ENCODE measurements at regions not wholly inside any gene's neighbourhood (a gene's known extent, or its start where the extent isn't known, plus 50 kb on each side); places are given as distances from the start of the nearest gene placed in this dataset.

DNA sequence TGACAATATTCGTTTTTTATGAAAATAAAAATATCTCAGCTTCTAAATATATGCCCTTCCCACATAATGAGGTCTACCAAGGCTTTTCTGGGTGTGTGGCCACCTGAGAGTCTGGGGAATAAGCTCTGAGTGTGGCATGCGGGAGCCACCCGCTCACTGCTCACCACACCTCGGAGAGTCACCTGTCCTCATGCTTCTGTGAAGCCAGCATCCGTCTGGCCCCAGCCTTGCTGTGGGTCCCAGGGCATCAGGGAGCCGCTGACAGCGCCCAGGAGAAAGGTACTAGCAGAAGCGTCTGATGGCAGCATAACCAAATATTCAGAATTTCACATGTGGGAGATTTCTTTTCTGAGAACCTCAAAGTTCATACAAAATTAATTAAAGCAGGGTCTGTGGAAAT, 133.2 kb upstream of the IRX4 start:
- TF ChIP-seq ZFX (IDR thresholded peaks at IDR 0.05; ENCODE audit: borderline replicate concordance), result no peak
- TF ChIP-seq, protein P1, sequence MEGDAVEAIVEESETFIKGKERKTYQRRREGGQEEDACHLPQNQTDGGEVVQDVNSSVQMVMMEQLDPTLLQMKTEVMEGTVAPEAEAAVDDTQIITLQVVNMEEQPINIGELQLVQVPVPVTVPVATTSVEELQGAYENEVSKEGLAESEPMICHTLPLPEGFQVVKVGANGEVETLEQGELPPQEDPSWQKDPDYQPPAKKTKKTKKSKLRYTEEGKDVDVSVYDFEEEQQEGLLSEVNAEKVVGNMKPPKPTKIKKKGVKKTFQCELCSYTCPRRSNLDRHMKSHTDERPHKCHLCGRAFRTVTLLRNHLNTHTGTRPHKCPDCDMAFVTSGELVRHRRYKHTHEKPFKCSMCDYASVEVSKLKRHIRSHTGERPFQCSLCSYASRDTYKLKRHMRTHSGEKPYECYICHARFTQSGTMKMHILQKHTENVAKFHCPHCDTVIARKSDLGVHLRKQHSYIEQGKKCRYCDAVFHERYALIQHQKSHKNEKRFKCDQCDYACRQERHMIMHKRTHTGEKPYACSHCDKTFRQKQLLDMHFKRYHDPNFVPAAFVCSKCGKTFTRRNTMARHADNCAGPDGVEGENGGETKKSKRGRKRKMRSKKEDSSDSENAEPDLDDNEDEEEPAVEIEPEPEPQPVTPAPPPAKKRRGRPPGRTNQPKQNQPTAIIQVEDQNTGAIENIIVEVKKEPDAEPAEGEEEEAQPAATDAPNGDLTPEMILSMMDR (IDR thresholded peaks at IDR 0.05), result no peak
- H3K27ac ChIP-seq, result no peak overlapping the region

DNA sequence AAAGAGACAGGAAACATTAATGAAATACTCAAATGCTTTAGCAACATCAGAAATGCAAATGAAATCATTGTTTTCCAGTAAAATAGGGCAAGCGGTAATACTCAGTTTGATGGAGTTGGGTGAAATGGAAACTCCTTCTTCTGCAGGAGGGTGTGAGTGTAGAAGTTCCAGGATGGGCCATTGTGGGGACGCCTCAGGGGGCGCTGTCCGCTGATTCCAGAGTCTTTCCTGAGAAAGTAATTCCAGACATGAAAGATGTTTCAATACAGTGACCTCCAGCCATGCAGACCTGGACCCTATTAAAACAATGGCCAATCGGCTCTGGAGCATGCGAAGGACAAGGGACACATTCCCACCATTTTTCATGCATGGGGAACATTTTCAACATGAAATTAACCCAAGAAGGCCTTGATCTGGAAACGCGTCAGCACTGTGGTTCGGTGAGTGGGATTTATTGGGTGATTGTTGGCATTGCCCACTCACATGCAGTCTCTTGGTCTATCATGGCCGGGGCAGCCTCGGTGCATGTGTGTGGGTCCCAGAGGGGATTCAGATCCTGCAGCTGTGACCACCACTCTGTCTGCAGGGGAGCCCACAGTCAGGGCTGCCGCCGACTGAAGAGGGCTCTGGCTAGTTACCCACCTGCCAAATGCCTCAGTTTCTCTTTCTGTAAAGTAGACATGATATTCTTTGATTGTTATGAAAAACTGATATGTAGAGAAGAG, 132.6 kb upstream of the IRX4 start:
- TF ChIP-seq, protein P1 (IDR thresholded peaks at IDR 0.05), result no peak
- TF ChIP-seq ZFX (IDR thresholded peaks at IDR 0.05; ENCODE audit: borderline replicate concordance), result no peak
- H3K27ac ChIP-seq, result no peak overlapping the region

DNA sequence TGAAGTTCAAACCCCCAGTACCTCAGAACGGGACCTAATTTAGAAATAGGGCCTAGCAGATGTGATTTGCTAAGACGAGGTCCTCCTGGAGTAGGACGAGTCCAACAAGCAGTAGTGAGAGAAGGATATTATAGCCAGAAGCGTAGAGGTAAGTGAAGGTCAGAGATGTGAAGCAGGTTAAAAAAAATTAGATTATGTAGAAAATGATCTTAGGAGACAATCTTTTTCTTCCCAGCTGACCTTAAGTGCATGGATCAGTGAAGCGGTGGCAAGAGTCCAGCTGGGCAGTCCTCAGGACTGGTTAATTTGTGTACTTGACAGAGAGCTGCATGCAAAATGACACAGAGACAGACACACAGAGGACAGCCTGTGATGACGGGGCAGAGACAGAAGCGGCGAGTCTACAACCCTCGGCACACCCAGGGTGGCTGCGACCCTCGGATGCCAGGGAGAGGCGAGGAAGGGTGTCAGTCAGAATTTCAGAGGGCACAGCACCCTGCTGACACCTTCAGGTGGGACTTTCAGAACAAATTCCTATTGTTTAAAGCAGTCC, 131.4 kb upstream of the IRX4 start:
- H3K27ac ChIP-seq, result no peak overlapping the region
- TF ChIP-seq, protein P1 (IDR thresholded peaks at IDR 0.05), result no peak
- TF ChIP-seq ZFX (IDR thresholded peaks at IDR 0.05; ENCODE audit: borderline replicate concordance), result no peak

DNA sequence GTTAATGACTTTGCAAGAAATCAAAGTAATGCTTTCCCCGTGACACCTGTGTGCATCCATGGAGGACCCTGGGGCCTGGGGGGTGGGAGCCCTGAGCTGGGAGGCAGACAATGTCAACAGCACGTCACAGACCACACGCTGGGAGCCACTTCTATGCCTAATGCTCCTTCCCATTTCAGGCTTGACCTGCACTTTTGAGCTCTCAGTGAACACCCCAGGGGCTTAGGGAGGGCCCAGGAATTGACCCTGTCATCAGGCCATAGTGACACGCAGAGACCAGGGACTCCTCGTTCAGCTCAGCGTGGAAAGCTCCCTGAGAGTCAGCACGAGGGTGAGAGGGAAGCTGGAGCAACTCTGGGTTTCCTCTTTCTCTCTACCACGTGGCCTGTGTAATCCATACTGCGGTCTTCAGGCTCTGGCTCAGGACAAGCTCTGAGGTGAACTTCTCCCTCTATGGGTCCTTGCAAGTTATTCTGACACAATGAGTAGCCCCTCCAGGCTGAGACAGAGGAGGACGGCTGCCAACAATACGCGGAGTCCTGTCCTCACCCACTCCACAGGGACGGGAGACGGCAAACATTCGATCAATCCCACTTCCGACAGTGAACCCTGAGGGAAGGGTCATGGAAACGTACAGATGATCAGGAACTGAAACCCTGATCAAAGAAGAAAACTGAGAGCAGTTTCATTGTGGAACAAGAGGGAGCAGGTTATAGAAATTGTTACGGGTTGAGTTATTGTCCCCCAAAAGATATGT, 130.8 kb upstream of the IRX4 start:
- no peak for TF ChIP-seq ZFX (IDR thresholded peaks at IDR 0.05; ENCODE audit: borderline replicate concordance)
- TF ChIP-seq, protein P1 (IDR thresholded peaks at IDR 0.05), result no peak
- no peak overlapping the region for H3K27ac ChIP-seq

DNA sequence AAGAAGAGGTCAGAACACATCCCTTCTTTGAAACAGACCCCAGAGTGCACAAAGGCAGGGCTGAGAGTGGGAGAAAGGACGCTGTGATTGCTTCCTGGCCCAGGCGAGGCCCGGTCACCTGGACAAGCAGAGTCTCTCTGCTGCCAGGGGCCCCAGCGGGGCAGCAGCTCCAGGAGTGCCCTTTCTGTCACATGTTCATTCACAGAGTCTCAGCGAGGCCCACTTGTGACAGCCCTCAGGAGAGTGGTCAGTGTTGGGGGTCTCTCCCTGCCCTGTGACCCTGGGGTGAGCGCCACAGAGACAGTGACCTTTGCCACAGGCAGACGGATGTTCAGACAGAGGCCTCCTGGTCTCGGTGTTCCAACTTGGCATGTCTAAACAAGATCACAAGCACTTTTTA, 130.2 kb upstream of the IRX4 start:
- TF ChIP-seq, protein P1 (IDR thresholded peaks at IDR 0.05), result no peak
- no peak for TF ChIP-seq ZFX (IDR thresholded peaks at IDR 0.05; ENCODE audit: borderline replicate concordance)
- H3K27ac ChIP-seq, result no peak overlapping the region

DNA sequence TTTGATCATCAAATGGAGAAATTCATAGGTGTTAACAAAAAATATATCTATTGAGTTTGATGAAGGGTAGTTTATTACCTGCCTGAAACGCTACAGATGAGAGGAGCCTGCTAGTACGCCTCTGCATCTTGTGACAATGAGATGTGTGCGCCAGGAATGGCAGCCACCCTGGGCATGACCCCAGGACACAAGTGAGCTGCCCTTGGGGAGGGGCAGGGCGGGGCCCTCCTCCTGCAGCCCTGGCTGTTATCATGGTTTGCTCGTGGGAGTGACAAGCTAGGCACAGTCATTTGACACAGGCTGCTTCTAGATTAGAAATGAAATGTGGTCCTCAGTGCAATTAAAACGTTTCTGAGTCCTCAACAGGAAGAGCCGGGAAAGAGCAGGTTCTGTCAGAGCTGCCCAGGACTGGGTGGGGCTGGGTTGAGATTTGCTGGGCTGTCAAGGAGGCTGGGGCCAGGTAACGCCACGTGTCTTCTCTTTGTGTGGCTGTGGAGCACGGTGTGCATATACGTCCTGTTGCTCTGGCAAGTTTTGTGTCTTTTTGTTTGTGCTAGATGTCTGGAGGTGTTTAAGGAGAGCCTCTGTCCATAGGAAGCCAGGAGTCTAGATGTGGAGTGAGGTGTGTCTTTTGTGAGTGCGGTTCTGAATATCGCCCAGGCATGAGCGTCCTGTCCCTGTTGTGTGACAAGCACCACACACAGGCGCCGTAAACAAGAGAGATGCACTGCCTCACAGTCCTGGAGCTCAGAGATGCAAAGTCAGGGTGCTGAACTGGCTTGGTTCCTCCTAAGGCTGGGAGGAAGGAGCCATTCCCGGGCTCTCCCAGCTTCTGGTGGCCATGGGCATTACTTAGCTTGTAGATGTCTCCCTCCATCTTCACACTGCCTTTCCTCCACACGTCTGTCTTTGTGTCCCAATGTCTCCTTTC, 129.0 kb upstream of the IRX4 start:
- H3K27ac ChIP-seq, result no peak overlapping the region
- TF ChIP-seq ZFX (IDR thresholded peaks at IDR 0.05; ENCODE audit: borderline replicate concordance), result no peak

DNA sequence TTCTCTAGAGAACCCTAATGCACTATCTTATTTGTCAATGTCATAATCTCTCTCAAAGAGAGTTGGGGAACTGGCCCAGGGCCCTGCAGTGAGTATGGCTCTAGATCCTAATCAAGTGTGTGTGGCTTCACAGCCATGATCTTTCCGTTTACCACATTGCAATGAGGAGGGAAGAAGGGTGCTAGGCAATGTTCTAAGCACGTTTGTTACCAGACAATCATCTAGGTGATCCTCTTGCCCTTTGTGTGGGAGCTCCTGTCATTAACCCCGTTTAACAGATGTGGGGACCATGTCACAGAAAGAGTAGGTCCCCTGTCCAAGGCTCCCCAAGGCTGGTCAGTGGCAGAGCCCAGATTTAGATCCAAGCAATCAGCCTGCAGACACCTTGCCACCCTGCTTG, 128.2 kb upstream of the IRX4 start:
- H3K27ac ChIP-seq, result no peak overlapping the region
- no peak for TF ChIP-seq ZFX (IDR thresholded peaks at IDR 0.05; ENCODE audit: borderline replicate concordance)
- TF ChIP-seq, protein P1 (IDR thresholded peaks at IDR 0.05), result no peak
